IMR-90 (cell line): ENCODE measurements at regions not wholly inside any gene's neighbourhood (a gene's known extent, or its start where the extent isn't known, plus 50 kb on each side); places are given as distances from the start of the nearest gene placed in this dataset.

Source experiments
- ATAC-seq: fragments of 200-7000 bp; cut with Tn5 transposase; 2 replicates; pipeline ENCODE4 v1.9.1; 2020; ENCODE audit warnings: low read depth, mild to moderate bottlenecking, moderate library complexity
- BruUV-seq: library from RNA; stranded (reverse); fragments of 400-500 nt; replicated peaks from 2 replicates; lab custom pipeline; 2021; lab: Mats Ljungman, UMichigan
- CTCF ChIA-PET: fragments of 300-600 bp; formaldehyde crosslinking; extraction: SDS; loops from one replicate; lab custom pipeline; 2021; ENCODE audit warnings: antibody characterized with exemption; lab: Yijun Ruan, JAX
- POLR2A ChIA-PET: fragments of 300-600 bp; sonication (Branson Sonifier 250); formaldehyde crosslinking; loops from one replicate; lab custom pipeline; 2022; ENCODE audit warnings: antibody characterized with exemption; ENCODE audit not compliant: unreplicated experiment; lab: Charles Lee
- DNase-seq: peaks from one replicate; pipeline ENCODE4 v3.0.0; 2013
- H2AFZ ChIP-seq: replicated peaks from 2 replicates; pipeline ENCODE3; 2013; ENCODE audit warnings: low read length, mild to moderate bottlenecking; ENCODE audit not compliant: poor library complexity
- H2AK5ac ChIP-seq: 2 replicates; pipeline ENCODE4 v1.6.1; 2013; ENCODE audit warnings: low read depth, low read length, inconsistent platforms
- H2AK9ac ChIP-seq: replicated peaks from 2 replicates; pipeline ENCODE3; 2013; ENCODE audit warnings: mild to moderate bottlenecking, low read depth, low read length, moderate library complexity; ENCODE audit not compliant: poor library complexity
- H2BK120ac ChIP-seq: 2 replicates; pipeline ENCODE4 v1.6.1; 2013; ENCODE audit warnings: low read depth, low read length, inconsistent platforms
- H2BK15ac ChIP-seq: 3 replicates; pipeline ENCODE4 v1.6.1; 2013; ENCODE audit warnings: low read depth, low read length, inconsistent platforms
- H2BK20ac ChIP-seq: 2 replicates; pipeline ENCODE4 v1.6.1; 2013; ENCODE audit warnings: low read depth, mild to moderate bottlenecking, inconsistent platforms, low read length, moderate library complexity
- H2BK5ac ChIP-seq: 2 replicates; pipeline ENCODE4 v1.6.1; 2013; ENCODE audit warnings: mild to moderate bottlenecking, low read depth, low read length, inconsistent platforms; ENCODE audit not compliant: poor library complexity, severe bottlenecking
- H3K14ac ChIP-seq: replicated peaks from 2 replicates; pipeline ENCODE4 v1.6.1; 2013; ENCODE audit warnings: low read depth, low read length, inconsistent platforms
- H3K18ac ChIP-seq: 2 replicates; pipeline ENCODE4 v1.6.1; 2013; ENCODE audit warnings: low read depth, low read length, control low read depth
- H3K23ac ChIP-seq: 2 replicates; pipeline ENCODE4 v1.6.1; 2013; ENCODE audit warnings: low read depth, low read length, inconsistent platforms
- H3K27ac ChIP-seq: 2 replicates; pipeline ENCODE4 v1.5.1; 2013; ENCODE audit warnings: mild to moderate bottlenecking, control low read depth, low read length; ENCODE audit not compliant: insufficient read depth
- H3K27me3 ChIP-seq: 2 replicates; pipeline ENCODE4 v1.6.1; 2013; ENCODE audit warnings: low read length; ENCODE audit not compliant: control insufficient read depth, insufficient read depth
- H3K36me3 ChIP-seq: 2 replicates; pipeline ENCODE4 v1.6.1; 2013; ENCODE audit warnings: low read length, mixed read lengths; ENCODE audit not compliant: control insufficient read depth, insufficient read depth
- H3K4ac ChIP-seq: 2 replicates; pipeline ENCODE4 v1.6.1; 2013; ENCODE audit warnings: low read depth, low read length, inconsistent platforms
- H3K4me1 ChIP-seq: 2 replicates; pipeline ENCODE4 v1.6.1; 2013; ENCODE audit warnings: low read length, mixed read lengths; ENCODE audit not compliant: control insufficient read depth, insufficient read depth
- H3K4me2 ChIP-seq: 2 replicates; pipeline ENCODE4 v1.6.1; 2013; ENCODE audit warnings: low read depth, mild to moderate bottlenecking, control low read depth, low read length, moderate library complexity
- H3K4me3 ChIP-seq: 2 replicates; pipeline ENCODE4 v1.5.1; 2013; ENCODE audit warnings: low read depth, mild to moderate bottlenecking, control low read depth, low read length, moderate library complexity; ENCODE audit not compliant: insufficient read depth
- H3K56ac ChIP-seq: 2 replicates; pipeline ENCODE4 v1.6.1; 2013; ENCODE audit warnings: low read length, inconsistent platforms; ENCODE audit not compliant: insufficient read depth; ENCODE audit errors: extremely low read depth
- H3K79me1 ChIP-seq, 2 experiments: 2 replicates each; pipeline ENCODE4 v1.6.1; 2013; ENCODE audit warnings: low read length in 2 of 2, inconsistent platforms in 1 of 2, low read depth in 1 of 2
- H3K9ac ChIP-seq: 2 replicates; pipeline ENCODE4 v1.6.1; 2013; ENCODE audit warnings: low read depth, low read length, control low read depth
- H3K9me1 ChIP-seq: 2 replicates; pipeline ENCODE4 v1.6.1; 2013; ENCODE audit warnings: low read length, inconsistent platforms; ENCODE audit not compliant: insufficient read depth
- H3K9me3 ChIP-seq: 2 replicates; pipeline ENCODE4 v1.6.1; 2013; ENCODE audit warnings: low read length; ENCODE audit not compliant: control insufficient read depth, insufficient read depth
- H4K20me1 ChIP-seq: 2 replicates; pipeline ENCODE4 v1.6.1; 2013; ENCODE audit warnings: low read length, inconsistent platforms; ENCODE audit not compliant: insufficient read depth
- H4K5ac ChIP-seq: 2 replicates; pipeline ENCODE4 v1.6.1; 2013; ENCODE audit warnings: mild to moderate bottlenecking, low read depth, low read length, control low read depth
- H4K8ac ChIP-seq, 2 experiments: 2 replicates each; pipeline ENCODE4 v1.6.1; 2013; ENCODE audit warnings: low read depth in 2 of 2, low read length in 2 of 2, control low read depth in 1 of 2, inconsistent platforms in 1 of 2
- H4K91ac ChIP-seq: 2 replicates; pipeline ENCODE4 v1.6.1; 2013; ENCODE audit warnings: low read depth, low read length, inconsistent platforms; ENCODE audit not compliant: insufficient read depth
- CHD1 ChIP-seq: IDR thresholded peaks from 2 replicates; pipeline ENCODE4 v1.6.1; 2012; ENCODE audit warnings: low read depth, low read length, improper control_type of control experiment
- FOS ChIP-seq: fragments of 150-350 bp; IDR thresholded peaks from 2 replicates; pipeline ENCODE4 v1.6.1; 2016; ENCODE audit warnings: low read depth, low read length
- MAZ ChIP-seq: IDR thresholded peaks from 2 replicates; pipeline ENCODE4 v1.6.1; 2012; ENCODE audit warnings: low read depth, mild to moderate bottlenecking, low read length, improper control_type of control experiment, moderate library complexity, borderline replicate concordance
- MXI1 ChIP-seq: IDR thresholded peaks from 2 replicates; pipeline ENCODE4 v1.6.1; 2012; ENCODE audit warnings: low read depth, mild to moderate bottlenecking, low read length, moderate library complexity, borderline replicate concordance
- RAD21 ChIP-seq: IDR thresholded peaks from 2 replicates; pipeline ENCODE4 v1.6.1; 2012; ENCODE audit warnings: low read length, improper control_type of control experiment
- RCOR1 ChIP-seq: IDR thresholded peaks from 2 replicates; pipeline ENCODE4 v1.6.1; 2012; ENCODE audit warnings: mild to moderate bottlenecking, low read length, improper control_type of control experiment; ENCODE audit not compliant: insufficient replicate concordance
- WGBS, 2 experiments: methylation state at CpG; one replicate each; pipeline versions ENCODE4 v1.1.5 to v1.1.7; 2013; ENCODE audit warnings: missing lambda C conversion rate in 2 of 2; ENCODE audit not compliant: insufficient read length in 1 of 2; ENCODE audit errors: extremely low coverage in 2 of 2; 5-methylcytosine and 5-hydroxymethylcytosine counted together
- dilution Hi-C: fragments of 300-500 bp; cut with HindIII; formaldehyde crosslinking; loops from one replicate; pipeline ENCODE4 v1.14.3; 2018; ENCODE audit warnings: low sequenced_read_pairs; ENCODE audit not compliant: unreplicated experiment
- in situ Hi-C: fragments of 300-500 bp; cut with MboI; formaldehyde crosslinking; loops from 3 replicates; pipeline ENCODE4 v1.14.3; 2019; ENCODE audit warnings: low sequenced_read_pairs, inconsistent platforms, mixed read lengths
- intact Hi-C: fragments of 100-400 bp; cut with micrococcal nuclease; formaldehyde crosslinking; loops from 2 replicates; pipeline ENCODE4 v1.10.0; 2022
- TF ChIP-seq, protein P1 (sequence below): conservative IDR thresholded peaks from 2 replicates; pipeline ENCODE4 v1.5.1; 2012; ENCODE audit warnings: mild to moderate bottlenecking, low read depth, low read length, improper control_type of control experiment

DNA sequence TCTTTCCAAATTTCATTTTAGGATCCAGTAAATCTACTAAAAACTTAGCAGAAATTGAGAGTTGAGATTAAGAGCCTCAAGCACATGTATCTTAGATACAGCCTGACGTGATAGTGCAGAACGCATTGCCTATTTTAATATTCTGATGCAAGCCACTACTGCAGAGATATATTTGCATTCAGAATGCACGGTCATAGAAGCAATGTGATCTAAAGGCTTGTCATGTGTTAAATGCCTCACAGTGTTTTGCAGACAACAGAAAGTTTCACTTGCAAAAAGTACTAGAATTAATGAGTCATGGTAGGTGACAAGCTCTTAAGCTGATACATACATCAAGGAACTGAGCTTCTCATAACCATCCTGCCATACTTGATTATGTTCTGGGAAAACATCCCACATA lies 886.7 kb upstream of the CHAC2 start:
- peaks cover 4% of the 10 kb centered on the region; the same call in 1 of the 2 replicates for H3K9me1 ChIP-seq
- H2BK5ac ChIP-seq: peak overlapping the region; percentile 69
- no peak overlapping the region for H2AFZ ChIP-seq
- H3K18ac ChIP-seq: peak overlapping the region; percentile 93; the same call in 1 of the 2 replicates
- H2BK120ac ChIP-seq: 0 out of 2 replicates have a peak overlapping the region, but pooled peaks have one; percentile 39
- no TSS peak for BruUV-seq
- peak overlapping the region; percentile 46; the same call in 1 of the 2 replicates for H2BK20ac ChIP-seq
- no peaks in the 10 kb centered on the region for H3K27me3 ChIP-seq
- H2AK5ac ChIP-seq: no peak overlapping the region
- no peak for ATAC-seq
- no peak overlapping the region for H3K9ac ChIP-seq
- ChIA-PET POLR2A (no interaction called here), CTCF (no interaction called here)
- H3K4me2 ChIP-seq: no peak overlapping the region
- no peak overlapping the region for H3K56ac ChIP-seq
- 0 out of 2 replicates have a peak overlapping the region, but pooled peaks have one; percentile 14 for H3K14ac ChIP-seq
- H4K8ac ChIP-seq: peak overlapping the region in 1 of 2 experiments; percentile 17; a peak in 1 of 4 replicates
- no peaks in the 10 kb centered on the region for H3K36me3 ChIP-seq
- H3K4ac ChIP-seq: no peak overlapping the region; the same call in 1 of the 2 replicates
- peaks cover 14% of the 10 kb centered on the region for H3K4me1 ChIP-seq
- 89% methylated on average over 3 of the region's 3 CpGs; no CpG with 5 or more reads in 1 of the 2 experiments for WGBS, 2 experiments
- no peaks in the 10 kb centered on the region for H3K79me1 ChIP-seq
- peak; percentile 14 for DNase-seq
- H4K5ac ChIP-seq: peak overlapping the region; percentile 75
- no peak for TF ChIP-seq CHD1
- TF ChIP-seq FOS: no peak
- TF ChIP-seq, protein P1, sequence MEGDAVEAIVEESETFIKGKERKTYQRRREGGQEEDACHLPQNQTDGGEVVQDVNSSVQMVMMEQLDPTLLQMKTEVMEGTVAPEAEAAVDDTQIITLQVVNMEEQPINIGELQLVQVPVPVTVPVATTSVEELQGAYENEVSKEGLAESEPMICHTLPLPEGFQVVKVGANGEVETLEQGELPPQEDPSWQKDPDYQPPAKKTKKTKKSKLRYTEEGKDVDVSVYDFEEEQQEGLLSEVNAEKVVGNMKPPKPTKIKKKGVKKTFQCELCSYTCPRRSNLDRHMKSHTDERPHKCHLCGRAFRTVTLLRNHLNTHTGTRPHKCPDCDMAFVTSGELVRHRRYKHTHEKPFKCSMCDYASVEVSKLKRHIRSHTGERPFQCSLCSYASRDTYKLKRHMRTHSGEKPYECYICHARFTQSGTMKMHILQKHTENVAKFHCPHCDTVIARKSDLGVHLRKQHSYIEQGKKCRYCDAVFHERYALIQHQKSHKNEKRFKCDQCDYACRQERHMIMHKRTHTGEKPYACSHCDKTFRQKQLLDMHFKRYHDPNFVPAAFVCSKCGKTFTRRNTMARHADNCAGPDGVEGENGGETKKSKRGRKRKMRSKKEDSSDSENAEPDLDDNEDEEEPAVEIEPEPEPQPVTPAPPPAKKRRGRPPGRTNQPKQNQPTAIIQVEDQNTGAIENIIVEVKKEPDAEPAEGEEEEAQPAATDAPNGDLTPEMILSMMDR: no peak
- TF ChIP-seq RAD21: no peak
- TF ChIP-seq MAZ: no peak
- no peak for TF ChIP-seq MXI1
- no peak for TF ChIP-seq RCOR1
- dilution Hi-C loops: no loop called here
- no peaks in the 10 kb centered on the region for H4K20me1 ChIP-seq
- H2AK9ac ChIP-seq: no peak overlapping the region
- intact Hi-C loops: no loop called here
- no peak overlapping the region for H3K23ac ChIP-seq
- H3K9me3 ChIP-seq: no peaks in the 10 kb centered on the region
- in situ Hi-C loops: no loop called here
- no peak overlapping the region for H3K4me3 ChIP-seq
- H2BK15ac ChIP-seq: peak overlapping the region; percentile 1; the same call in 1 of the 3 replicates
- no peak overlapping the region for H4K91ac ChIP-seq
- peak overlapping the region; percentile 33; the same call in 1 of the 2 replicates for H3K27ac ChIP-seq
